GM12801 (cell line): ENCODE measurements at regions not wholly inside any gene's neighbourhood (a gene's known extent, or its start where the extent isn't known, plus 50 kb on each side); places are given as distances from the start of the nearest gene placed in this dataset.

Source experiments
- TF ChIP-seq, protein P1 (sequence below): IDR thresholded peaks from one replicate; pipeline ENCODE4 v1.5.1; 2011; ENCODE audit warnings: control low read depth; ENCODE audit not compliant: insufficient read length; ENCODE audit errors: extremely low read depth

GRCh38 chr10:123303581-123304337 is 149.6 kb downstream of the BUB3 start:
- TF ChIP-seq, protein P1, sequence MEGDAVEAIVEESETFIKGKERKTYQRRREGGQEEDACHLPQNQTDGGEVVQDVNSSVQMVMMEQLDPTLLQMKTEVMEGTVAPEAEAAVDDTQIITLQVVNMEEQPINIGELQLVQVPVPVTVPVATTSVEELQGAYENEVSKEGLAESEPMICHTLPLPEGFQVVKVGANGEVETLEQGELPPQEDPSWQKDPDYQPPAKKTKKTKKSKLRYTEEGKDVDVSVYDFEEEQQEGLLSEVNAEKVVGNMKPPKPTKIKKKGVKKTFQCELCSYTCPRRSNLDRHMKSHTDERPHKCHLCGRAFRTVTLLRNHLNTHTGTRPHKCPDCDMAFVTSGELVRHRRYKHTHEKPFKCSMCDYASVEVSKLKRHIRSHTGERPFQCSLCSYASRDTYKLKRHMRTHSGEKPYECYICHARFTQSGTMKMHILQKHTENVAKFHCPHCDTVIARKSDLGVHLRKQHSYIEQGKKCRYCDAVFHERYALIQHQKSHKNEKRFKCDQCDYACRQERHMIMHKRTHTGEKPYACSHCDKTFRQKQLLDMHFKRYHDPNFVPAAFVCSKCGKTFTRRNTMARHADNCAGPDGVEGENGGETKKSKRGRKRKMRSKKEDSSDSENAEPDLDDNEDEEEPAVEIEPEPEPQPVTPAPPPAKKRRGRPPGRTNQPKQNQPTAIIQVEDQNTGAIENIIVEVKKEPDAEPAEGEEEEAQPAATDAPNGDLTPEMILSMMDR: no peak

DNA sequence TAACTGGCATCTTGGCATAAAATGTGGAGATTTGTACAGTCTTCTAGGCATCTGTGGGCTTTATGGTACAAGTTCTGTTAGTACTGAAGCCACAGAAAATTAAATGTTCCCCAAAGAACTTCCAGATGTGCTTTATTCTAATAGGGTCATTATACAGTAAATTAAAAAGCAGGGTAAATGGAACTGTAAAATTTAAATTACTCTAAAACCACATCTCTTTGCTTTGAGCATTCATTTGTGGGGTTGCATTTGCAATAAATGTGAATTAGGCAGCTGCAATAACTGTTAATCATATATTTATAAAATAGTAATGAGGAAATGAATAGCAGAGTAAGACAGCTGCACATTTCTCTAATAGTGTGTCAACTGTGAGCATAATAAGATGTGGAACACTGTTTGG is 151.5 kb downstream of the BUB3 start:
- TF ChIP-seq, protein P1: no peak

DNA sequence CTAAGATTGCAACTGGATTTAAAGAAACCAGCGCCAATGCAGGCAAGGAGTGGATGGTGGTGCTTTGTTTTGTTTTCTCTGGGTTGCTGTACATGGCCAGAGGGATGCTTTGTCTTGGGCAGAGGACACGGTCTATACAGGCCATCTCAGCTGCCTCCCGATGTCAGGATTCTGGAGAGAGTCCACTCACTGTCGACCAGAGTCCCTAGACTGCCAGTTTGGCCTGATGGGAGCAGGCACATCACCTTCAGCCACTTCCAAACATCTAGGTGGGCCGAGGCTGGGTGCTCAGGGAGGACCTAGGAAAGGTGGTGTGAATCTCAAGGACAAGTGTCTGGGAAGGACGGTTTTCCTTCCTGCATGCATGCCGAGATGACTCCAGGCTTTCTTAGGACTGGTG is 152.1 kb downstream of the BUB3 start:
- TF ChIP-seq, protein P1: no peak

GRCh38 chr10:123309731-123310130 is 155.5 kb downstream of the BUB3 start:
- TF ChIP-seq, protein P1: no peak

DNA sequence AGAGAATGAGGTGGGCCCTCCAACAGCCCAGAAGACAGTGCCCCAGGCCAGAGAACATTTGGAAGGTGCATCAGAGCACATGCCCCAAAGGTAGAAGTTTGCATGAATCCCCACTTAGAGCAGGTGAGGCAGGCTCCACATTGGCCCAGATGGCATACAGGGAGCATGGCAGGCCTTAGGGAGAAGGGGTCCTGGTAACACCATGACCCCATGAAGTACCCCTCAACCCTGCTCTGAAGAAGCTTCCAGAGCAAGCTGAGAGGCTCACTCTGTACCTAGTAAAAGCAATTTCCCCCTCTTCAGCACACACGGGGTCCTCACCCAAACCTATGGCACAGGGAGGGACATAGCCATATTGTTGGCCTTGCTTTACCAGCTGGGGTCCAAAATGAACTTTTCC is 162.6 kb downstream of the BUB3 start:
- TF ChIP-seq, protein P1: no peak

GRCh38 chr10:123318516-123318915 is 164.3 kb downstream of the BUB3 start:
- TF ChIP-seq, protein P1: no peak

DNA sequence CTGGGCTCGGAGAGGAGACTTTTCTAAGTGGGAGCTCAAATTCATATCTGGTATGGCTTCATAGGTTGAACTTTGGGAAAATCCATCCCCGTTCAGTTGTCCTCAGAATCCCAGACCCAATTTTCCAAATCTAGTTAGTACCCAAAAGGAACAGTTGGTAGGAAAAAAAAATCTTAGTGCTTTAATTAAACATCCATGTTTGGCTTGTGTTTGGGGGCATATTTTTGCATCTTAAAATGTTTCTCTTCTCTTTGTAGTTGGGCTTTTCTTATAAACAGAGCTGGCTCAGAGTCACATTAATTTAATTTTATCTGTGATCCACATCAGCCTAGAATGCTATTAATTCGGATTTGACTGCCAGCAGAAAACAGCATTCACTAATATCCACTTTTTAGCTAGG is 165.9 kb downstream of the BUB3 start:
- TF ChIP-seq, protein P1: no peak
